ENCODE measurements at regions not wholly inside any gene's neighbourhood (a gene's known extent, or its start where the extent isn't known, plus 50 kb on each side); places are given as distances from the start of the nearest gene placed in this dataset.

DNA sequence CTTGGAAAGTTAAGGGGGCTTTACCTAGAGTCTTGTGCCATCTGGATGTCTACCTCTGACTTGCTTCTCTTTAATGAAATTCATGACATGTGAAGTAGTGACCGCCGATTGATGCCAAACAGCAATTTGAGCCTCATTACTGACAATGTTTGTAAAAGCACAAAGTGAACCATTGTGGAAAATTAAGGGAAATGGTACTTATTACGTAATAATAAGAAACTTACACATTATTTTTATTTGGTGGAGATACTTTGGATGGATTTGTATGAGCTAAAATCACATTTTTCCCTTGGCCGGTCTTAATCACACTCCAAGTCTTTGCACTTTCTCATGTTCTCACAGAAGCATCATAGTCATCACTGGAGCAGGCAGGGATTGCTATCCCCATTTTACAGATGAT, 265.1 kb upstream of the KLF6 start:
- no peaks in the 10 kb centered on the region for H3K36me3 ChIP-seq (ENCODE audit: control insufficient read depth, insufficient read depth, low read length)
- no peak overlapping the region for H3K4me3 ChIP-seq (ENCODE audit: low read length)
- H3K27me3 ChIP-seq (ENCODE audit: control insufficient read depth, insufficient read depth, low read length), result no peaks in the 10 kb centered on the region
- H3K9ac ChIP-seq (ENCODE audit: low read length), result no peak overlapping the region
- no peaks in the 10 kb centered on the region for H3K9me3 ChIP-seq (ENCODE audit: control insufficient read depth, low read length)
- H3K4me1 ChIP-seq (ENCODE audit: control insufficient read depth, insufficient read depth, low read length), result peaks cover 6% of the 10 kb centered on the region

DNA sequence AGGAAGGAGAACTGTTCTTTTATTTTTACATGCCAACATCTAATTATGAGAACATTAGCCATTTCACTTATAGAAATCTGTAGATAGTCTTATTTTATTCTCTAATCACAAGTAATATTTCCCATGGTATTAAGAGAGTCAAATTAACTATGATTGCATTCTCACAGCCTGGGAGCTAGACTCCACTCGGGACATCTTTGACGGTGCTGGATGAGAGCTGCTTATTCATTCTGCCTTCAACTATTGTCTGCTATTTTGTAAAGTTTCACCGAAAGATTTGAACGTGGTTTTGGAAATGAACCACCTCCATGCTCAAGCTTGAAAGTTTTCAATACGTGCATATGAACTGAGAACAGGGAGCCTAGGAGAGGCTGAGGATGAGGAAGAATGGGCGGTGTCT, 264.3 kb upstream of the KLF6 start:
- Histone ChIP-seq H3K4me3 (ENCODE audit: low read length) (no peak overlapping the region), H3K9me3 (ENCODE audit: control insufficient read depth, low read length) (no peaks in the 10 kb centered on the region), H3K4me1 (ENCODE audit: control insufficient read depth, insufficient read depth, low read length) (peaks cover 6% of the 10 kb centered on the region), H3K9ac (ENCODE audit: low read length) (no peak overlapping the region), H3K27me3 (ENCODE audit: control insufficient read depth, insufficient read depth, low read length) (no peaks in the 10 kb centered on the region), H3K36me3 (ENCODE audit: control insufficient read depth, insufficient read depth, low read length) (no peaks in the 10 kb centered on the region)

DNA sequence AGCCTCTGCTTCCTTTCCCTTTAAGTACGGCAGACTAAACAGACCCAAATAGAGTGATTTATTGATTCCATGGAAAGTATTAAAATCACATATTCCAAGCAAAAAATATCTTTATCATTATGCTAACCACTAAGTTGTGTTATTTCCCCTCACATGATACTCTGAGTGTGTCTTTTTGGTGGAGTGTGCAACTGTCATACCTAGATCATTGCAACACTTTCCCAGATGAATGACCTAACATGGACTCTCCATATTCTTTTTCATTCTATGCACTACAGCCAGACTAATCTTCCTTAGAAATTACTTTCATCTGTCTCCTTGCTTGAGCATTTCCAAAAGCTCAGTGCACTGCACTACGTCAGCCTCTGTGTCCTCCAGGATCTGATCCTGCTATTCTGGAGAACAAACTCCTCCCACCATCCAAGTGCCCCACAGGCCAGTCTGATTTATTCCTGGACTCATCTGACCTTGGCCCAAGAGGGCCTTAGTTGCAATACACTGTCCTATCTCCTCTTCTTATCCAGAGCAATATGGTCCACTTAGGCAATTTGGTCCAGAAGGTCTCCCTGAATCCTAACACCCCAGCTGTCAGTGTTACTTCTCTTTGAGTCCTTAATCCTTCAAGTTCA, 263.3 kb upstream of the KLF6 start:
- no peak overlapping the region for H3K9ac ChIP-seq (ENCODE audit: low read length)
- H3K27me3 ChIP-seq (ENCODE audit: control insufficient read depth, insufficient read depth, low read length), result no peaks in the 10 kb centered on the region
- H3K4me3 ChIP-seq (ENCODE audit: low read length), result no peak overlapping the region
- peaks cover 6% of the 10 kb centered on the region for H3K4me1 ChIP-seq (ENCODE audit: control insufficient read depth, insufficient read depth, low read length)
- H3K36me3 ChIP-seq (ENCODE audit: control insufficient read depth, insufficient read depth, low read length), result no peaks in the 10 kb centered on the region
- H3K9me3 ChIP-seq (ENCODE audit: control insufficient read depth, low read length), result no peaks in the 10 kb centered on the region

DNA sequence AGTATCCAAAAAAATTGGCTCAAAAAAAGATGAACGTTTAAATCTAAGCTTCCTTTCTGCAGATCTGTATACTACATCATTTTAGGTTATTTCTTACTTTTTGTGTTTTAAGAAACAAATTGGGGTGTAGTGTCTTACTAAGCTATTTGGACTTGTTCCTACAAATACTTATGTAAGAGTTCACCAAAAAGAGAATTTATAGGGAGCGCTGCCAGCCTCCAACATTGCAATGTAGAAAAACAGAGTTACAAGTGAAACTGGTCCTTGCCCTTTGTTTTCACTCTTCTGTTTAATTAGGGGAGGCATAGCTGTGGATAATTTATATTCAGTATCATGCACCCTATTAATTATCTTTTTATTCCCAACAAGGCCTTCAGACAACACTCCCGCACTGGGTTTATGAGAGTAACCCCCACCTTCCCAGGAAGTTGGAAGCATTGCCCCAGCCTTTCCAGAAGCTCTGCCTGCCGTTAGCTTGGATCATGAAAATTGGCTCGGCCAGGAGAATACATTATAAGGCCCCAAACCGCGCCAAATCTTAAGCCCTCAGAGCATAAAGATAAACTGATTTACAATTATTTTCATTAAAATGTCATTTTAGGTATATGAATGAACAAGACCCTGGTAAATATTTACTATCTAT, 261.8 kb upstream of the KLF6 start:
- Histone ChIP-seq H3K36me3 (ENCODE audit: control insufficient read depth, insufficient read depth, low read length) (no peaks in the 10 kb centered on the region), H3K9me3 (ENCODE audit: control insufficient read depth, low read length) (no peaks in the 10 kb centered on the region), H3K4me3 (ENCODE audit: low read length) (no peak overlapping the region), H3K27me3 (ENCODE audit: control insufficient read depth, insufficient read depth, low read length) (no peaks in the 10 kb centered on the region), H3K9ac (ENCODE audit: low read length) (no peak overlapping the region), H3K4me1 (ENCODE audit: control insufficient read depth, insufficient read depth, low read length) (peaks cover 6% of the 10 kb centered on the region)

DNA sequence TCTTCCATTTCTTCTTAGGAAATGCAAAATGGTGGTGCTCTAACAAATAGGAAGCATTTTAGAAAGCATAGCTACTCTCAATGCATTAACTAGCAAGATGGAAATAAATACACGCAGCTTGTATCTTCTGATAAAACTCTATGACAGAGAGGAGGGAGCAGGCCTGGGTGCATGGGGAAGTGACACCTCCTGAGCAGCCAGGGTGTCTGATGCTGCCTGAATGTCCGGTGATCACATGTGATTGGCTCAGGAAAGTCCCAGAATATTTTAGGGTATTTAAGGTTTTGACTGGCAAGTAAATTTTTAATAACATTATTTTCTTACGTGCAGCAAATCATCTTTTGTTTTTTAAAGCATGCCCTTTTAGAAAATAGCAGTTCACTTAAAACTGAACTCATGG, 261.0 kb upstream of the KLF6 start:
- Histone ChIP-seq H3K4me1 (ENCODE audit: control insufficient read depth, insufficient read depth, low read length) (peaks cover 6% of the 10 kb centered on the region), H3K9ac (ENCODE audit: low read length) (no peak overlapping the region), H3K4me3 (ENCODE audit: low read length) (no peak overlapping the region), H3K36me3 (ENCODE audit: control insufficient read depth, insufficient read depth, low read length) (no peaks in the 10 kb centered on the region), H3K27me3 (ENCODE audit: control insufficient read depth, insufficient read depth, low read length) (no peaks in the 10 kb centered on the region), H3K9me3 (ENCODE audit: control insufficient read depth, low read length) (no peaks in the 10 kb centered on the region)

DNA sequence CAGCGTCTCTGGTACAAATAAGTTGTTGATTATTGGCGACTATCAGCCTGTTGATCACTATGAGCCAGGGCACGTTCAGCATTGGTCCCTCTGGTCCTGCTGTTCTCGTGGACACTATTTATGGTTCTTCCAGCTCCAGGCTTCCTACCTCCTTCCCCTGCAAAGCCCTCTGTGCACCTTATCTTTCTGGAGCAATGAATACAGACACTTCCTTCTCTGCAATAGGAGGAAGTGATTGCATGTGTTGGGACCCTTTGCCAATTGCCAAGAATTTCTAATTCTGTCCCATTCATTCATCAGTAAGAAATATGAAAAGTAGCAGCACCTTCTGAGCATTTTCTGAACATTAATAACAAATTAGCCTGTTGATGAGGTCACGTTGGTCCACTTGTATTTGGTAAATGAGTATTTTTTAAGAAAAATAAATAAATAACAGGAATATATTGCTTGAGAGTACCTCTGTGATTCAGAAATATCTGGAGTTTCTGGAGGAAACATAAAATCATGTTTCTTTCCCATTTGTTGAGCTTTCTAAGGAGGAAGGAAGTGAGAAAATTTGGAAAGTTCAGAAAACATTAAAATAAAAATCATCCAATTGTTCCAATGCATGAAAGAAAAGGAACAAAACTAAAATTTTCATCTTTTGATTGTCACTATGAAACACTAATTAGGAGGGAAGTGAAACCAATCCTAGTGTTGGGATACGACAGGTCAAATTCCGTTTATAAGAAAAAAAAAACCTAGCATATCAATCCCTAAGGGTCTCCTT, 259.1 kb upstream of the KLF6 start:
- H3K27me3 ChIP-seq (ENCODE audit: control insufficient read depth, insufficient read depth, low read length), result no peaks in the 10 kb centered on the region
- no peak overlapping the region for H3K9ac ChIP-seq (ENCODE audit: low read length)
- H3K4me3 ChIP-seq (ENCODE audit: low read length), result no peak overlapping the region
- H3K36me3 ChIP-seq (ENCODE audit: control insufficient read depth, insufficient read depth, low read length), result no peaks in the 10 kb centered on the region
- H3K4me1 ChIP-seq (ENCODE audit: control insufficient read depth, insufficient read depth, low read length), result no peaks in the 10 kb centered on the region
- H3K9me3 ChIP-seq (ENCODE audit: control insufficient read depth, low read length), result no peaks in the 10 kb centered on the region

DNA sequence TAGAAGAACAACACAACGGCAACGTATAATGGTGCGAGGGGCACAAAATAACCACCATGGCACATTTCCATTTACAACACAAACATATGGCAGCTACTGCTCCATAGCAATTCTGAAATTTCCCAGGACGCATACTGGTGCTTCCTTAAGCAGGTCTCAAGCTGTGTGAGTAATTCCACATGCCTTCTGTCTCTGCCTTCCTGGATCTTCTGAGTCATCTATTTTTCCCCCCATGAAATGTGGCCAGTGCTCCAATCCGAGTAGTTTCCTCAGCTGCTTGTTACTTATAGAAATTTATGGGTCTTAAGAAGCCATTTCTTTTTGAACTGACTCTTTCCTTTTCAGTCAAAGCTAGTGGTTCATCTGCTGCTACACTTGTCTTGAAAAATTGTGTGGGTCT, 256.6 kb upstream of the KLF6 start:
- H3K27me3 ChIP-seq (ENCODE audit: control insufficient read depth, insufficient read depth, low read length), result no peaks in the 10 kb centered on the region
- H3K36me3 ChIP-seq (ENCODE audit: control insufficient read depth, insufficient read depth, low read length), result no peaks in the 10 kb centered on the region
- H3K9me3 ChIP-seq (ENCODE audit: control insufficient read depth, low read length), result no peaks in the 10 kb centered on the region
- no peaks in the 10 kb centered on the region for H3K4me1 ChIP-seq (ENCODE audit: control insufficient read depth, insufficient read depth, low read length)
- H3K4me3 ChIP-seq (ENCODE audit: low read length), result no peak overlapping the region
- no peak overlapping the region for H3K9ac ChIP-seq (ENCODE audit: low read length)

DNA sequence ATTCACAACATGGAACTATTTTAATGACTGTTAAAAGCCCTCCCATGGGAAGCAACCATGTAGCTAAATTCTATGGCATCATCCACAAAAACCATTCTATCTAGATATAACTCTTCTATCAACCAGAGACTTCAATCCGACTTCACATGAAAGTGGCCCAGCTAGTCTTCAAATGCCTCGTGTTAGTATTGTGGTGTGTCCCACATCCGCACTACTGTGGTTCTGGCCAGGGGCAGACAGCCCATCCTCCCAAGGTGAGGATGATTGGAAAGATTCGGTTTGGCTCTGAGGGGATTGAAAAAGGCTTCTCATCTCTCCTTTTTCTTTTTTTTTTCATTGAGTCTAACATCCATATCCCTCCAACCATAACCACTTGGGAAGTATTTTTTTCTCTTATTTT, 253.0 kb upstream of the KLF6 start:
- Histone ChIP-seq H3K9me3 (ENCODE audit: control insufficient read depth, low read length) (no peaks in the 10 kb centered on the region), H3K4me3 (ENCODE audit: low read length) (no peak overlapping the region), H3K4me1 (ENCODE audit: control insufficient read depth, insufficient read depth, low read length) (no peaks in the 10 kb centered on the region), H3K36me3 (ENCODE audit: control insufficient read depth, insufficient read depth, low read length) (no peaks in the 10 kb centered on the region), H3K9ac (ENCODE audit: low read length) (no peak overlapping the region), H3K27me3 (ENCODE audit: control insufficient read depth, insufficient read depth, low read length) (no peaks in the 10 kb centered on the region)

DNA sequence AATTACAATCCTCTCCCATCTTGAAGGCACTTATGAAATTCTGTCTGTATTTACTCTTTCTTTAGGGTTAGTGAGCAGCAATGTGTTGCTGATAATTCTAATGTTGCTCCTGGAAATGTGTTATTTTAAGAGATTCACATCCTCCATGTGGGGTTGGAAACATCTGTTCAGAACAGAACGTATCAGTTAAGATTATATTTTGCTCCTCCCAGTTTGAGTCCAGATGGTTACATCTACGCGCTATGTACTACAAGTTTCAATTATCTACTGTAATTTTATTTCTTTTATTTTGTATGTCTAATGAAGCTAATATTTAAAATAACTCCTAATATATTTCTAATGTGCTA, 250.6 kb upstream of the KLF6 start:
- Histone ChIP-seq H3K9me3 (ENCODE audit: control insufficient read depth, low read length) (no peaks in the 10 kb centered on the region), H3K4me3 (ENCODE audit: low read length) (no peak overlapping the region), H3K36me3 (ENCODE audit: control insufficient read depth, insufficient read depth, low read length) (no peaks in the 10 kb centered on the region), H3K9ac (ENCODE audit: low read length) (no peak overlapping the region), H3K4me1 (ENCODE audit: control insufficient read depth, insufficient read depth, low read length) (no peaks in the 10 kb centered on the region), H3K27me3 (ENCODE audit: control insufficient read depth, insufficient read depth, low read length) (no peaks in the 10 kb centered on the region)

DNA sequence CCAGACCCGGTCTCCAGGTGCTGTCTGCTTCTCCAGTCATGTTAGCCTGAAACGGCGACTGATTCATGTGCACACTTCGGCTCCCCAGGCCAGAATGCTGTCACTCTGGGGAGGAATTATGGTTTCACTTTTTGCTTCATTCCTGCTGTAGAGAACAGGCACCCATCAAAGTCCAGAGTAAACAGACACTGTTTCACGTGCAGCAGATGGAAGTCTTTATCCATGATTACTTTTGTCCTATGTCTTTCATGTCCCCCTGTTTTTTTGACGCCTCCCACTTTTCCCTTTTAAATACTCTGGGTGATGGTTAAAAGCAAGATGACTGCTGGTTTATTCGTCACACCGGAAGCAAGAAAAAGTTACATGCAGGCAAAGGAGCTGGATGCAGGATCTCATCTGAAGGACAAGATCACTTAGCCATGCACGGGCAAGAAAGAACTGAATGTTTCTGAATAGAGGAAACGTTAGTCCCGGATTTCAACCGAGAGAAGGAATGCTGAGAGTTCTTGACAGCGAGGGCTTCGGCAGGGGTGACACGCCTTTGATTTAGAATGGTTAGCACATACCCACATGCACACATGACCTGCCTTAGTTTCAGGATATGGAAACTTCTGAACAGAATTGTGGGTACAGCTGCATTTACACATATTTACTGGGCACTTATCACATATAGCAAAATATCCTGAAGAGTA, 250.0 kb upstream of the KLF6 start:
- H3K27me3 ChIP-seq (ENCODE audit: control insufficient read depth, insufficient read depth, low read length), result no peaks in the 10 kb centered on the region
- H3K9ac ChIP-seq (ENCODE audit: low read length), result no peak overlapping the region
- H3K4me3 ChIP-seq (ENCODE audit: low read length), result no peak overlapping the region
- no peaks in the 10 kb centered on the region for H3K36me3 ChIP-seq (ENCODE audit: control insufficient read depth, insufficient read depth, low read length)
- H3K9me3 ChIP-seq (ENCODE audit: control insufficient read depth, low read length), result no peaks in the 10 kb centered on the region
- no peaks in the 10 kb centered on the region for H3K4me1 ChIP-seq (ENCODE audit: control insufficient read depth, insufficient read depth, low read length)

DNA sequence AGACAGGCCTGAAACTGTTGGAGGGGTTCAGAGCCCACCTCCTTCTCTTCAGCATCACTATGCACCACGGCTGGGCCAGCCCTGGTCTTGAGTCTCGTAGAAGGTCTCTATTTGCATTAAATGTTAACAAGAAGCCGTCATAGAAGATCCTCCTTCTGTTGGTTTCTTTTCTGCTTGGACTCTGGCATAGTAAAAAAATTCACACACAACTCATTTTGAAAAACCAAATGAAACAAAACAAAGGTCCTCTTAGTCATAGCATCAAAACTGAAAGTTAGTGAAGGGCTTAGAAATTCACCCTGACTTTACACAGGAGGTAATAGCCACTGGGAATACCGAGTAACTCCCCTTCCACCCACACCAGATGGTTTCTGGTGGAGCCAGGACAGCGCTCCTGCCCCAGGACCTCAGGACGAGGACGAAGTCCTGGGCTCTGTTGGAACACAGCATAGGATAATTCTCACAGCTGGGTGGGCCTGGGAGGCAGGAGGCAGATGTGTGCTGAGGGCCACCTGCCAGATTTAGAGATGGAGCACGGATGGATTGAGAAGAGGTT, 248.4 kb upstream of the KLF6 start:
- no peaks in the 10 kb centered on the region for H3K9me3 ChIP-seq (ENCODE audit: control insufficient read depth, low read length)
- no peaks in the 10 kb centered on the region for H3K36me3 ChIP-seq (ENCODE audit: control insufficient read depth, insufficient read depth, low read length)
- no peaks in the 10 kb centered on the region for H3K27me3 ChIP-seq (ENCODE audit: control insufficient read depth, insufficient read depth, low read length)
- no peaks in the 10 kb centered on the region for H3K4me1 ChIP-seq (ENCODE audit: control insufficient read depth, insufficient read depth, low read length)
- no peak overlapping the region for H3K4me3 ChIP-seq (ENCODE audit: low read length)
- H3K9ac ChIP-seq (ENCODE audit: low read length), result no peak overlapping the region

DNA sequence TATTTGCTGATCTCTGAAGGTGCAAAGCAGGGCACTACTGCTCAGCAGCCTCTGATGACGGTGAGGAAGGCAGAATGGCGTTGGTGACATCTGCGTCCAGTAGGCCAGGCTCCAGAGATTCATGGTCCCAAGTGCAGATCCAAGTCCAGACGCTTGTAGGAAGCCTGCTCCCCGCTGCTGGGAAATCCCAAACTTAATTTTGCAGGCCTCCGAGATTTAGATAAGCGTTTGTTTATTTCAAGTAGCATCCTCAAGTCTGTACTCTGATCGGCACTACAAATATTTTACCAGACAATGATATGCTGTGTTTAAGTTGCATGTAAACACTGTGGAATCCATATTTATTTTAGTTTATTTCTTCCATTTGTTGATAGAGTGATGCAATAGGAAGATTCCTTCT, 244.9 kb upstream of the KLF6 start:
- Histone ChIP-seq H3K27me3 (ENCODE audit: control insufficient read depth, insufficient read depth, low read length) (no peaks in the 10 kb centered on the region), H3K4me3 (ENCODE audit: low read length) (no peak overlapping the region), H3K36me3 (ENCODE audit: control insufficient read depth, insufficient read depth, low read length) (no peaks in the 10 kb centered on the region), H3K4me1 (ENCODE audit: control insufficient read depth, insufficient read depth, low read length) (no peaks in the 10 kb centered on the region), H3K9ac (ENCODE audit: low read length) (no peak overlapping the region), H3K9me3 (ENCODE audit: control insufficient read depth, low read length) (no peaks in the 10 kb centered on the region)
